Chondrocyte (in vitro differentiated cells): ENCODE measurements at regions not wholly inside any gene's neighbourhood (a gene's known extent, or its start where the extent isn't known, plus 50 kb on each side); places are given as distances from the start of the nearest gene placed in this dataset.

Experiments used
- DNase-seq: peaks from one replicate; pipeline ENCODE4 v3.0.0; 2021; ENCODE audit warnings: mixed read lengths, low spot score
- H3K27ac Mint-ChIP-seq: one replicate; pipeline ENCODE4 v1.8.0; 2021; ENCODE audit warnings: mild to moderate bottlenecking, moderate library complexity, mixed read lengths; ENCODE audit not compliant: unreplicated experiment
- H3K27me3 Mint-ChIP-seq: 2 replicates; pipeline ENCODE4 v1.8.0; 2021; ENCODE audit warnings: low read depth, mixed read lengths
- H3K36me3 Mint-ChIP-seq: 2 replicates; pipeline ENCODE4 v1.8.0; 2021; ENCODE audit warnings: low read depth, mixed read lengths
- H3K4me1 Mint-ChIP-seq: 2 replicates; pipeline ENCODE4 v1.8.0; 2021; ENCODE audit warnings: low read depth, mild to moderate bottlenecking, mixed read lengths
- H3K4me3 Mint-ChIP-seq: one replicate; pipeline ENCODE4 v1.8.0; 2021; ENCODE audit warnings: mild to moderate bottlenecking, moderate library complexity, mixed read lengths; ENCODE audit not compliant: unreplicated experiment
- H3K9me3 Mint-ChIP-seq: 2 replicates; pipeline ENCODE4 v1.8.0; 2021; ENCODE audit warnings: low read depth, mixed read lengths
- TF ChIP-seq, protein P1 (sequence below): fragments of 200-600 bp; sonication (generic); IDR thresholded peaks from 2 replicates; pipeline ENCODE4 v1.5.0; 2021; ENCODE audit warnings: antibody characterized with exemption, mild to moderate bottlenecking, moderate library complexity

DNA sequence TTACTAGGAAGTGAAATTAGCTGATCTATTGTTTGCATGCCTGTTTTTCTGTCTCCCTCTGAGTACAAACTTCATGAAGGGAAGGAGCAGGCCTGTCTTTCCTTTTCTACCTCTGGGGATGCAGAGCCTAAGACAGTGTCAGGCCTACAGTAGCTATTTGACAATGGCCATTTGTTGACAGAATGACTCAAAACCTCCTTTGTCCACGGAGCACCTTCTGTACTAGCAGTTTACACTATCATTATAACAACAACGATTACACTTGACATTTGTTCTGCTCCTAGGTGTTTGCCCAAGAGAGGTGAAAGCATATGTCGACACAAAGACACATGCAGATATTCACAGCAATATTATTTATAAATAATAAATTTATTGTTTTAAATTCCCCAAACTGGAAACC is 132.3 kb upstream of the IRX3 start:
- no peak overlapping the region for H3K27ac Mint-ChIP-seq

DNA sequence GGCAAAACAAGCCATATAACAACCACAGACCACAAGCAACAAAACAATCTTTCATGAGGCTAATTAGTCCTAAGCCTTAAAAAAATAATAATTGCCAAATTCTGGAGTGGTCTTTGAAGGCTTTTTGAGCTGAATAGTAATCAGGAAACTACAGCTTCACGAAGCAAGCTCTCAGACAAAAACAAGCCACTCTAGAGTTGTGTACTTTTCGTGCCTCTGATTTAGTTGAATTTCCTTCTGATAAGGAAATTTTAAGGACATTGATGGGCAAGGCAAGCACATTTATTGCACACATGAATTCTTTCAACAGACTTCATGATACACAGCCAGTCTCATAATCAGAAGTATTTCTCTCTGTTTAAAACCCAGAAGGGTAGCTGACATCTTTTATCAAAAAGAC is 130.8 kb upstream of the IRX3 start:
- no peak overlapping the region for H3K4me3 Mint-ChIP-seq
- no peaks in the 10 kb centered on the region for H3K4me1 Mint-ChIP-seq
- TF ChIP-seq, protein P1, sequence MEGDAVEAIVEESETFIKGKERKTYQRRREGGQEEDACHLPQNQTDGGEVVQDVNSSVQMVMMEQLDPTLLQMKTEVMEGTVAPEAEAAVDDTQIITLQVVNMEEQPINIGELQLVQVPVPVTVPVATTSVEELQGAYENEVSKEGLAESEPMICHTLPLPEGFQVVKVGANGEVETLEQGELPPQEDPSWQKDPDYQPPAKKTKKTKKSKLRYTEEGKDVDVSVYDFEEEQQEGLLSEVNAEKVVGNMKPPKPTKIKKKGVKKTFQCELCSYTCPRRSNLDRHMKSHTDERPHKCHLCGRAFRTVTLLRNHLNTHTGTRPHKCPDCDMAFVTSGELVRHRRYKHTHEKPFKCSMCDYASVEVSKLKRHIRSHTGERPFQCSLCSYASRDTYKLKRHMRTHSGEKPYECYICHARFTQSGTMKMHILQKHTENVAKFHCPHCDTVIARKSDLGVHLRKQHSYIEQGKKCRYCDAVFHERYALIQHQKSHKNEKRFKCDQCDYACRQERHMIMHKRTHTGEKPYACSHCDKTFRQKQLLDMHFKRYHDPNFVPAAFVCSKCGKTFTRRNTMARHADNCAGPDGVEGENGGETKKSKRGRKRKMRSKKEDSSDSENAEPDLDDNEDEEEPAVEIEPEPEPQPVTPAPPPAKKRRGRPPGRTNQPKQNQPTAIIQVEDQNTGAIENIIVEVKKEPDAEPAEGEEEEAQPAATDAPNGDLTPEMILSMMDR = no peak
- H3K9me3 Mint-ChIP-seq = peaks cover 4% of the 10 kb centered on the region
- no peak for DNase-seq
- peaks cover 3% of the 10 kb centered on the region for H3K36me3 Mint-ChIP-seq
- H3K27ac Mint-ChIP-seq = no peak overlapping the region
- peaks cover 27% of the 10 kb centered on the region for H3K27me3 Mint-ChIP-seq

More for the DNA sequence above, 132.3 kb upstream of the IRX3 start:
- peaks cover 3% of the 10 kb centered on the region for H3K36me3 Mint-ChIP-seq
- TF ChIP-seq, protein P1 = no peak
- peaks cover 19% of the 10 kb centered on the region for H3K27me3 Mint-ChIP-seq
- H3K9me3 Mint-ChIP-seq = peaks cover 4% of the 10 kb centered on the region
- DNase-seq = no peak
- H3K4me1 Mint-ChIP-seq = no peaks in the 10 kb centered on the region
- no peak overlapping the region for H3K4me3 Mint-ChIP-seq

DNA sequence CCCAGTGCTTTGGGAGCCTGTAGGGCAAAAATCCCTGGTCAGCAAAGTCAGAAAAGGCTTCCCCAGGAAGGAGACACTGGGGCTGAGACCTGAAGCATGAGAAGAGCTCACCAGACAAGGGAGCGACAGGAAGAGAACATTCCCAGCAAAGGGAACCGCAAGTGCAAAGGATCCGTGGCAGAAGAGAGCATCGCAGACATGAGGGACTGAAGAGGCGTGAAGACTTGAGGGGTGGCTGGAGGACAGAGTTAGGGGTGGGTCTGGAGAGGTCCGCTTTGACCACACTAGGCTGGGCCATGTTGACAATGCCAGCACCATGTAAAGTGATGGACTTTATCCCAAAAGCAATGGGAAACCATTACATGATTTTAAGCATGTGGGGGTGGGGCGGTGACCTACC is 128.1 kb upstream of the IRX3 start:
- Mint-ChIP-seq H3K4me1 (no peaks in the 10 kb centered on the region), H3K9me3 (peaks cover 4% of the 10 kb centered on the region), H3K36me3 (peaks cover 3% of the 10 kb centered on the region), H3K27ac (no peak overlapping the region), H3K27me3 (peaks cover 40% of the 10 kb centered on the region), H3K4me3 (no peak overlapping the region)
- no peak for DNase-seq
- TF ChIP-seq, protein P1 = no peak

DNA sequence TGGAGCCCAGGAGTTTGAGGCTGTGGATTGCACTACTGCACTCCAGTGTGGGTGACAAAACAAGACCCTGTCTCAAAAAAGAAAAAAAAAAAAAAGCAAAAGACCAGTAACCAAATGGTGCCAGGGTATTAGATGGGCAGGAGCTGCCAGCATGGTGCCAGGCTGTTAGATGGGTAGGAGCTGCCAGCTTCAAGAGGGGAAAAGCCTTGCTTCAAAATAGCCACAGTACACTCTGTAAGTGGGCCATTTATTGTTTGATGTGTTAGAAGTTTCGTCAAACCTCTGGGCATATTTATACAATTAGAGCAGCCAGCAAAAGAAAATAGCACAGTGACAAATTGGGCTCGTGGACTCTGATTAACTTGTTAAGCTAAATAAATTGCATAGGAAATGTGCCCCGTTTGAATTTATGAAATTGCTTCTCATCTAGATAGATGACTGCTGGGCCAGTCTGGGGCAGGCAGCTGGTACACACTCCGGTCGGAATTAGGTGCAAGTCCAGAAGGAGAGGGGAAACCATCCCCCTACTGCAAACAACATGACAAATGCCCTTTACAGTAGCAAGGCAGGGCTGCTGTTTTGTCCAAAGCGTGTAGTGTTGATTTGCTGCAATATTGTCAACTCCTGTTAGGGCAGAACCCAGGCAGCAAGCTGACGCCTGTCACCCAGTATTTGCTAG is 126.3 kb upstream of the IRX3 start:
- H3K27me3 Mint-ChIP-seq = peaks cover 46% of the 10 kb centered on the region
- H3K27ac Mint-ChIP-seq = no peak overlapping the region
- TF ChIP-seq, protein P1 = no peak
- no peak overlapping the region for H3K4me3 Mint-ChIP-seq
- H3K4me1 Mint-ChIP-seq = no peaks in the 10 kb centered on the region
- peaks cover 3% of the 10 kb centered on the region for H3K36me3 Mint-ChIP-seq
- no peak for DNase-seq
- H3K9me3 Mint-ChIP-seq = peaks cover 4% of the 10 kb centered on the region

DNA sequence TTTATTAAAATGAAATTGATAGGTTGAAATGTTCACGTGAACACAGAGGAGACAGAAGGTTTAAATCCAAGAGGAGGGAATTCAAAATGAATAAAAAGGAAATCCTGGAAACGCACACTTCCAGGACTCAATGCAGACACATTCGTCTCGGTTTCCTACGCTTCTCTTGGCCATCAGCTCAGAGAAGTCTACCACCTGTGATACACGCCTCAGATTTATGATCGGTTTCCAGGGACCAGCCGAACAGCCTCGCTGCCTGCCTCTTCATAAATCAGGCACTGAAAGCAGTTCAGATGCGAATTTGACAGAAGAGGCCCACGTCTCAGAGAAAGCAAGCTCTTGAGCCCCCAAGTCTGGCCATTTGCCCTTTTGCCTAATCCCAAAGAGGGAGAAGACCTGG is 125.5 kb upstream of the IRX3 start:
- TF ChIP-seq, protein P1 = no peak
- no peak overlapping the region for H3K4me3 Mint-ChIP-seq
- no peak for DNase-seq
- no peak overlapping the region for H3K27ac Mint-ChIP-seq
- peaks cover 6% of the 10 kb centered on the region for H3K4me1 Mint-ChIP-seq
- H3K36me3 Mint-ChIP-seq = peaks cover 3% of the 10 kb centered on the region
- peaks cover 46% of the 10 kb centered on the region for H3K27me3 Mint-ChIP-seq
- peaks cover 4% of the 10 kb centered on the region for H3K9me3 Mint-ChIP-seq
